ENCODE measurements at regions not wholly inside any gene's neighbourhood (a gene's known extent, or its start where the extent isn't known, plus 50 kb on each side); places are given as distances from the start of the nearest gene placed in this dataset.

GRCh38 chr13:47142105-47142504, 245.3 kb upstream of the HTR2A start:
- Histone ChIP-seq H3K9me3 (ENCODE audit: insufficient read depth, low read depth, low read length) (no peaks in the 10 kb centered on the region), H3K4me1 (ENCODE audit: insufficient read depth, low read length) (peaks cover 8% of the 10 kb centered on the region; the same call in 1 of the 2 replicates), H3K27ac (ENCODE audit: low read depth, low read length) (no peak overlapping the region), H3K36me3 (ENCODE audit: insufficient read depth, low read length) (no peaks in the 10 kb centered on the region), H3K9ac (ENCODE audit: low read depth, low read length) (no peak overlapping the region), H3K4me3 (ENCODE audit: low read length) (no peak overlapping the region), H3K27me3 (ENCODE audit: insufficient read depth, low read length) (no peaks in the 10 kb centered on the region)
- WGBS: 100% methylated on average over 1 of the region's 2 CpGs

GRCh38 chr13:47139519-47139918, 242.7 kb upstream of the HTR2A start:
- 76% methylated on average over 2 of the region's 2 CpGs for WGBS
- Histone ChIP-seq H3K9ac (ENCODE audit: low read depth, low read length) (no peak overlapping the region), H3K4me3 (ENCODE audit: low read length) (no peak overlapping the region), H3K27ac (ENCODE audit: low read depth, low read length) (no peak overlapping the region), H3K9me3 (ENCODE audit: insufficient read depth, low read depth, low read length) (no peaks in the 10 kb centered on the region), H3K27me3 (ENCODE audit: insufficient read depth, low read length) (no peaks in the 10 kb centered on the region), H3K4me1 (ENCODE audit: insufficient read depth, low read length) (peaks cover 15% of the 10 kb centered on the region; the same call in 1 of the 2 replicates), H3K36me3 (ENCODE audit: insufficient read depth, low read length) (no peaks in the 10 kb centered on the region)

DNA sequence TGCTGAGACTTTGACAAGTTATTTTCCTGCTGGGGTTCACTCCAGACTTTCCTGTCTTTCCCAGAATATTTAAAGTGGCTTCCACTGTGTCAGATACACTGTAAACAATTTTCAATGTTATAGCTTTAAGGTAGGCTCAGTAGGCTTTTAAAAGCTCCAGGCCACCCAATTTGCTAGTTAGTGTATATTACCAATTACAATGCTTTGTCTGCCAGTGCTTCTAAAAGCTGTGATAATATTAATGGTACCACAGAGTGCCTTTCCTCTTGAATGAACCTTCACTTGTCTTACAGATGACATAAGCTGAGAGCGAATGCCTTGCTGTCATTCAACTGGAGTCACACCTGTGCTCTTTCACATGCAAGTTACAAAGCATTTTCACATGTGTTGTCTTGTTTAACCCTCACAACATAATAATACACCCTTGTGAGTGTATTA, 239.7 kb upstream of the HTR2A start:
- H3K9ac ChIP-seq (ENCODE audit: low read depth, low read length): no peak overlapping the region
- no peaks in the 10 kb centered on the region for H3K27me3 ChIP-seq (ENCODE audit: insufficient read depth, low read length)
- H3K36me3 ChIP-seq (ENCODE audit: insufficient read depth, low read length): no peaks in the 10 kb centered on the region
- 85% methylated on average over 1 of the region's 1 CpG for WGBS
- H3K27ac ChIP-seq (ENCODE audit: low read depth, low read length): no peak overlapping the region; the same call in 1 of the 2 replicates
- H3K4me3 ChIP-seq (ENCODE audit: low read length): no peak overlapping the region
- no peaks in the 10 kb centered on the region for H3K9me3 ChIP-seq (ENCODE audit: insufficient read depth, low read depth, low read length)
- peaks cover 15% of the 10 kb centered on the region; the same call in 1 of the 2 replicates for H3K4me1 ChIP-seq (ENCODE audit: insufficient read depth, low read length)

DNA sequence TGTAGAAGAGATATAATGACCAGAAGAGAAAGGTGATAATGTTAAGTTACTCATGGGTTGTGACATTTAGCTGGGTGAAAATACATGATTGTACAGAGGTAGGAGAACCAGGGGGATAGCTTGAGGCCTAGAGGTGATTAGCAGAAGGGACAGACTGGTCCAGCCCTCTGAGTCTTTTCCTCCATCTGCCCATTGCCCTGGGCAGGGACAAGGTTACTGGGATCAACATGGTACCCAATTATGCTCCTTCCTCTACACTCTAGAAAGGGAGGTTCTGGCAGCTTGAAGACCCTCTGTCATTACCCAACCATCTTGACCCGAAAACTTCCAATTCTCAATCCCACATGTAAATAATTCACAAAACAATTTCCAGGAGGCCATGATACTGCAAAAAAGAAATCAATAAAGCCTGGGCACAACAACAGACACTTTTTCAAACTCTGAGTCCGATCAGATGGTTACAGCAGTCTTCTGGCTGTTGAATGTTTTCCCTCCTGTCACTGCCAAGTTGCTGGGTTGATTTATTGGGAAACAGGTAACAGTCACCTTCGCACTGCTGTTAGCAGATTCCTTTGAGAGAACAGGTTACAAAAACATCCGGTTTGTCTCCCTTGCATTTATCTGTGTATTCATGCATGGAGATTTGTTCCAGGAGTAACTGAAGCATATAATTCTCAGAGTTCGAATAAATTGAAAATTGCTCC, 239.1 kb upstream of the HTR2A start:
- no peak overlapping the region for H3K9ac ChIP-seq (ENCODE audit: low read depth, low read length)
- 93% methylated on average over 5 of the region's 5 CpGs for WGBS
- H3K27ac ChIP-seq (ENCODE audit: low read depth, low read length): no peak overlapping the region
- no peak overlapping the region for H3K4me3 ChIP-seq (ENCODE audit: low read length)
- peaks cover 15% of the 10 kb centered on the region; the same call in 1 of the 2 replicates for H3K4me1 ChIP-seq (ENCODE audit: insufficient read depth, low read length)
- no peaks in the 10 kb centered on the region for H3K36me3 ChIP-seq (ENCODE audit: insufficient read depth, low read length)
- H3K9me3 ChIP-seq (ENCODE audit: insufficient read depth, low read depth, low read length): no peaks in the 10 kb centered on the region
- H3K27me3 ChIP-seq (ENCODE audit: insufficient read depth, low read length): no peaks in the 10 kb centered on the region

GRCh38 chr13:47134939-47135489, 238.2 kb upstream of the HTR2A start:
- Histone ChIP-seq H3K9ac (ENCODE audit: low read depth, low read length) (no peak overlapping the region), H3K36me3 (ENCODE audit: insufficient read depth, low read length) (no peaks in the 10 kb centered on the region), H3K9me3 (ENCODE audit: insufficient read depth, low read depth, low read length) (no peaks in the 10 kb centered on the region), H3K27me3 (ENCODE audit: insufficient read depth, low read length) (no peaks in the 10 kb centered on the region), H3K27ac (ENCODE audit: low read depth, low read length) (no peak overlapping the region), H3K4me3 (ENCODE audit: low read length) (no peak overlapping the region), H3K4me1 (ENCODE audit: insufficient read depth, low read length) (peaks cover 15% of the 10 kb centered on the region; the same call in 1 of the 2 replicates)
- 98% methylated on average over 9 of the region's 9 CpGs for WGBS

- Histone ChIP-seq H3K9me3 (ENCODE audit: insufficient read depth, low read depth, low read length) (no peaks in the 10 kb centered on the region), H3K27me3 (ENCODE audit: insufficient read depth, low read length) (no peaks in the 10 kb centered on the region), H3K36me3 (ENCODE audit: insufficient read depth, low read length) (no peaks in the 10 kb centered on the region), H3K4me1 (ENCODE audit: insufficient read depth, low read length) (peaks cover 9% of the 10 kb centered on the region; the same call in 1 of the 2 replicates), H3K9ac (ENCODE audit: low read depth, low read length) (no peak overlapping the region), H3K27ac (ENCODE audit: low read depth, low read length) (no peak overlapping the region), H3K4me3 (ENCODE audit: low read length) (no peak overlapping the region)
- 78% methylated on average over 1 of the region's 1 CpG for WGBS
These were observed 236.2 kb upstream of the HTR2A start for GRCh38 chr13:47133011-47133445.

GRCh38 chr13:47129461-47129860, 232.6 kb upstream of the HTR2A start:
- Histone ChIP-seq H3K9me3 (ENCODE audit: insufficient read depth, low read depth, low read length) (no peaks in the 10 kb centered on the region), H3K27ac (ENCODE audit: low read depth, low read length) (no peak overlapping the region), H3K27me3 (ENCODE audit: insufficient read depth, low read length) (no peaks in the 10 kb centered on the region), H3K9ac (ENCODE audit: low read depth, low read length) (no peak overlapping the region), H3K36me3 (ENCODE audit: insufficient read depth, low read length) (no peaks in the 10 kb centered on the region), H3K4me1 (ENCODE audit: insufficient read depth, low read length) (no peaks in the 10 kb centered on the region), H3K4me3 (ENCODE audit: low read length) (no peak overlapping the region)
- no CpG with 5 or more reads among the region's 2 CpGs for WGBS

GRCh38 chr13:47126432-47126831, 229.6 kb upstream of the HTR2A start:
- H3K36me3 ChIP-seq (ENCODE audit: insufficient read depth, low read length): no peaks in the 10 kb centered on the region
- WGBS: 92% methylated on average over 2 of the region's 2 CpGs
- no peak overlapping the region for H3K27ac ChIP-seq (ENCODE audit: low read depth, low read length)
- H3K4me1 ChIP-seq (ENCODE audit: insufficient read depth, low read length): peaks cover 1% of the 10 kb centered on the region; the same call in 1 of the 2 replicates
- no peaks in the 10 kb centered on the region for H3K27me3 ChIP-seq (ENCODE audit: insufficient read depth, low read length)
- H3K4me3 ChIP-seq (ENCODE audit: low read length): no peak overlapping the region
- no peak overlapping the region for H3K9ac ChIP-seq (ENCODE audit: low read depth, low read length)
- H3K9me3 ChIP-seq (ENCODE audit: insufficient read depth, low read depth, low read length): no peaks in the 10 kb centered on the region

DNA sequence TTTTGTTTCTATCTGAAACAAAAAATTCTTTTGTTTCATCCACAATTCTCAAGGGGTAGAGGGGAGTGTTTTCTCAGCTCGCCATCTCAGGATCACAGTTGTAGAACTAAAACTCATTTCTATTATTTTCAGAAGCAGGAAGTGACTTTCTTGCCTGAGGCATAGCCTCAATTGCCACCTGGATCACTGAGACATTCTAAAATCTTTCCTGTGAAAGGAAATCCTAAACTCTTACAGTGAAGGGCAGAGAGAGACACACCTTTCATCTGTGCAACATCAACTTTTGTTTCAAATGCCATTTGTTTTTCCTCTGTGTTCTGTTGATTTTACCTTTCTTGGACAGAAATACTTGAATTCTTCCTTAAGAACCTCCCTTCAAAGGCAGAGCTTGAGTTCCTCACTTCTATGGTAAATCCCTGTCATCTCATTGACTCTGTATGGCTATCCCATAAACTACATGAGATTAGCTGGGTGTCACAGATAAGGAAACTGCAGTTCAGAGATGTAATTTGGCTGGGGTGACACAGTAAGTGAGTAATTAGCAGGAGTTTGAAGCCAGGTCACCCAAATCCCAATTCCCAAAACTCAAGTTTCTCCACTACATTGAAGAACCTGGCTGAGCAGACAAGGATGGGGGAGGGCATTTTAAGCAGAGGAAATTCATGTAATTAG, 224.4 kb upstream of the HTR2A start:
- Histone ChIP-seq H3K4me1 (ENCODE audit: insufficient read depth, low read length) (peaks cover 25% of the 10 kb centered on the region), H3K27ac (ENCODE audit: low read depth, low read length) (no peak overlapping the region), H3K36me3 (ENCODE audit: insufficient read depth, low read length) (no peaks in the 10 kb centered on the region), H3K9ac (ENCODE audit: low read depth, low read length) (no peak overlapping the region), H3K9me3 (ENCODE audit: insufficient read depth, low read depth, low read length) (no peaks in the 10 kb centered on the region), H3K4me3 (ENCODE audit: low read length) (no peak overlapping the region), H3K27me3 (ENCODE audit: insufficient read depth, low read length) (no peaks in the 10 kb centered on the region)
- WGBS: 100% methylated on average over 1 of the region's 1 CpG

DNA sequence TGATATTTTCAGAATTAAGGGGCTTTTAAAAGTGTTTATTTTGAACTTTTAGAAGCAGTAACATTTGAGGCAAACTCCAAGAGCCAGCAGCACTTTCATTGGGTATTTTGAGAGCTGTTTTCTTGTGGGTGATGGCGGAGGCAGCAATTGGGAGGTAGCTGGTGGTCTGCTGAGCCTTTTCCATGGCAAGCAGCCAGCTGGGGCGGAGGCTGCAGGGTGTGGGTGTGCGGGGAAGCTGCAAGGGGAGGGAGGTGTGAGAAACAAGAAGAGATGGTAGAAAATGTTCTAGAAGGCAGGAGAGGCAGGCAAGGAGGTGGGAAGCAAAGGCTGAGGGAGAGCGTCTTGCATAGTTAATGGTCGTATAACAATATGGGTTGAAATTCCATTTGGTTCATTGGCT, 223.4 kb upstream of the HTR2A start:
- H3K36me3 ChIP-seq (ENCODE audit: insufficient read depth, low read length): no peaks in the 10 kb centered on the region
- H3K4me3 ChIP-seq (ENCODE audit: low read length): no peak overlapping the region
- H3K4me1 ChIP-seq (ENCODE audit: insufficient read depth, low read length): peaks cover 25% of the 10 kb centered on the region
- no peaks in the 10 kb centered on the region for H3K9me3 ChIP-seq (ENCODE audit: insufficient read depth, low read depth, low read length)
- no peaks in the 10 kb centered on the region for H3K27me3 ChIP-seq (ENCODE audit: insufficient read depth, low read length)
- H3K9ac ChIP-seq (ENCODE audit: low read depth, low read length): no peak overlapping the region
- WGBS: 88% methylated on average over 5 of the region's 5 CpGs
- H3K27ac ChIP-seq (ENCODE audit: low read depth, low read length): no peak overlapping the region

DNA sequence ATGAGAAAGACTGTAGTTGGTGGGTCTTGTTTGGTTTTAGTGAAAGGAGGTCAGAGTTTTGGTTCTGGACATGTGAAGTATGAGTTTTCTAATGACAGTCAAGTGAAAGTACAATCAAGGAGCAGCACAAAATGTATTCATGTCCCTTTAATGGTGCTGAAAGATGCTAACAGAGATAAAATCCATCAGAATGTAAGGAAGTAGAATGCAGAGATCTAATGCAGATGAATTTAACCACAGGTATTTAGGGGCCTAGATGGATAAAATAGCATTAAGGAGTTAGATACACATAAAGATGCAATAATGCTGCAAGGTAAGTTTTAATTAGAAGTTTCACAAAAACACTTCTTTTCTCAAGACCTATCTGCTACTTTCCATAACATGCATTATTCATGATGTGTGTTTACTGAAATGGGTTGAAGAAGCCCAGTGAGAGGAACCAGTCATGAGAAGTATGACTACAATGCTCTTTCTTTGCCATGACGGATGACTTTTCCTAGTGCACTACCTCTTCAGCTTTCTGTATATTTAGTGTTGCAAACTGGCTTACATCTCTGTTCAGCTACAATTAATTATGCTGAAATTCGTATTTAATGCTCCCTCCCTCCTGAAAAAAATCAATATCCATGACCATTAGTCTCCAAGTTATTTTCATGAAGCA, 222.9 kb upstream of the HTR2A start:
- H3K9me3 ChIP-seq (ENCODE audit: insufficient read depth, low read depth, low read length): no peaks in the 10 kb centered on the region
- no peaks in the 10 kb centered on the region for H3K36me3 ChIP-seq (ENCODE audit: insufficient read depth, low read length)
- no peak overlapping the region for H3K27ac ChIP-seq (ENCODE audit: low read depth, low read length)
- no peak overlapping the region for H3K4me3 ChIP-seq (ENCODE audit: low read length)
- no peak overlapping the region for H3K9ac ChIP-seq (ENCODE audit: low read depth, low read length)
- H3K4me1 ChIP-seq (ENCODE audit: insufficient read depth, low read length): peaks cover 29% of the 10 kb centered on the region
- H3K27me3 ChIP-seq (ENCODE audit: insufficient read depth, low read length): no peaks in the 10 kb centered on the region
- WGBS: 86% methylated on average over 2 of the region's 2 CpGs
